Prostate gland (tissue), 2 donors: ENCODE measurements at regions not wholly inside any gene's neighbourhood (a gene's known extent, or its start where the extent isn't known, plus 50 kb on each side); places are given as distances from the start of the nearest gene placed in this dataset.

Experiments
- DNase-seq: peaks from one replicate; pipeline ENCODE4 v3.0.0-alpha.2; 2019; ENCODE audit warnings: low spot score
- H3K27ac ChIP-seq, 2 donors: fragments of 200-600 bp; sonication (generic); 2 replicates each; pipeline ENCODE4 v1.5.1; 2017 to 2019
- H3K27me3 ChIP-seq: fragments of 200-600 bp; sonication (generic); replicated peaks from 2 replicates; pipeline ENCODE4 v1.5.1; 2019; ENCODE audit not compliant: insufficient read depth
- H3K36me3 ChIP-seq, 2 donors: fragments of 200-600 bp; sonication (generic); 1 replicate in 1 of 2; 2 replicates in 1 of 2; pipeline versions ENCODE4 v1.5.1 to v1.8.1; 2017 to 2019
- H3K4me1 ChIP-seq: fragments of 200-600 bp; sonication (generic); replicated peaks from 2 replicates; pipeline ENCODE4 v1.5.1; 2019
- H3K4me3 ChIP-seq, 2 donors: fragments of 200-600 bp; sonication (generic); 2 replicates each; pipeline ENCODE4 v1.5.1; 2017 to 2019
- H3K9me3 ChIP-seq: fragments of 200-600 bp; sonication (generic); 2 replicates; pipeline ENCODE4 v1.5.1; 2017
- CTCF ChIP-seq, 4 experiments: fragments of 200-600 bp in 2 of 4; fragments of 450-650 bp in 2 of 4; sonication (generic) in 2 of 4; IDR thresholded peaks; 1 replicate in 3 of 4; 2 replicates in 1 of 4; pipeline ENCODE4 v1.5.1; 2016 to 2019; ENCODE audit warnings: antibody characterized with exemption in 4 of 4, mild to moderate bottlenecking in 2 of 4, moderate library complexity in 2 of 4
- POLR2A ChIP-seq: fragments of 450-650 bp; IDR thresholded peaks from one replicate; pipeline ENCODE4 v1.6.1; 2016; ENCODE audit warnings: antibody characterized with exemption, mild to moderate bottlenecking
- POLR2AphosphoS5 ChIP-seq: sonication (generic); formaldehyde crosslinking; IDR thresholded peaks from one replicate; pipeline ENCODE4 v1.6.1; 2017; ENCODE audit warnings: antibody characterized with exemption
- WGBS: methylation state at CpG from one replicate; pipeline ENCODE4 v1.1.5; 2018; 5-methylcytosine and 5-hydroxymethylcytosine counted together
- intact Hi-C: fragments of 100-400 bp; cut with DNase I; formaldehyde crosslinking; loops from one replicate; pipeline ENCODE4 v1.14.2; 2022

GRCh38 chr4:136283977-136284376, 1248.3 kb downstream of the PCDH18 start:
- no peak for DNase-seq
- 67% methylated on average over 2 of the region's 2 CpGs for WGBS

GRCh38 chr4:136281889-136282288, 1250.4 kb downstream of the PCDH18 start:
- TF ChIP-seq POLR2A, result no peak
- no peak for TF ChIP-seq CTCF (IDR thresholded peaks at IDR 0.05)
- no peak for TF ChIP-seq POLR2AphosphoS5
- no peak for DNase-seq
- intact Hi-C loops, result no loop called here
- no peak overlapping the region for H3K27ac ChIP-seq
- H3K36me3 ChIP-seq, result no peaks in the 10 kb centered on the region
- H3K27me3 ChIP-seq, result no peaks in the 10 kb centered on the region
- WGBS, result 26% methylated on average over 1 of the region's 1 CpG
- no peaks in the 10 kb centered on the region for H3K9me3 ChIP-seq
- no peaks in the 10 kb centered on the region for H3K4me1 ChIP-seq
- H3K4me3 ChIP-seq, result no peak overlapping the region

More at GRCh38 chr4:136283977-136284376, 1248.3 kb downstream of the PCDH18 start:
- Histone ChIP-seq H3K9me3 (no peaks in the 10 kb centered on the region), H3K27ac (no peak overlapping the region), H3K27me3 (no peaks in the 10 kb centered on the region), H3K36me3 (no peaks in the 10 kb centered on the region), H3K4me3 (no peak overlapping the region), H3K4me1 (no peaks in the 10 kb centered on the region)
- intact Hi-C loops, result no loop called here
- TF ChIP-seq POLR2A, result no peak
- TF ChIP-seq CTCF (IDR thresholded peaks at IDR 0.05), result no peak
- no peak for TF ChIP-seq POLR2AphosphoS5

- no peak for TF ChIP-seq POLR2AphosphoS5
- no peak for TF ChIP-seq POLR2A
- TF ChIP-seq CTCF (IDR thresholded peaks at IDR 0.05), result no peak
- 78% methylated on average over 6 of the region's 6 CpGs for WGBS
- DNase-seq, result no peak
- no peak overlapping the region for H3K27ac ChIP-seq
- no peaks in the 10 kb centered on the region for H3K27me3 ChIP-seq
- H3K36me3 ChIP-seq, result no peaks in the 10 kb centered on the region
- no peaks in the 10 kb centered on the region for H3K4me1 ChIP-seq
- no peak overlapping the region for H3K4me3 ChIP-seq
- H3K9me3 ChIP-seq, result no peaks in the 10 kb centered on the region
- intact Hi-C loops, result no loop called here
These were observed 1251.0 kb downstream of the PCDH18 start for GRCh38 chr4:136281307-136281706.

- no peaks in the 10 kb centered on the region for H3K4me1 ChIP-seq
- H3K9me3 ChIP-seq, result no peaks in the 10 kb centered on the region
- H3K4me3 ChIP-seq, result no peak overlapping the region
- 65% methylated on average over 2 of the region's 2 CpGs for WGBS
- intact Hi-C loops, result no loop called here
- no peak overlapping the region for H3K27ac ChIP-seq
- no peak for DNase-seq
- TF ChIP-seq POLR2A (no peak), CTCF (IDR thresholded peaks at IDR 0.05) (no peak), POLR2AphosphoS5 (no peak)
- H3K36me3 ChIP-seq, result no peaks in the 10 kb centered on the region
- no peaks in the 10 kb centered on the region for H3K27me3 ChIP-seq
These were observed 1254.6 kb downstream of the PCDH18 start for GRCh38 chr4:136277741-136278140.

DNA sequence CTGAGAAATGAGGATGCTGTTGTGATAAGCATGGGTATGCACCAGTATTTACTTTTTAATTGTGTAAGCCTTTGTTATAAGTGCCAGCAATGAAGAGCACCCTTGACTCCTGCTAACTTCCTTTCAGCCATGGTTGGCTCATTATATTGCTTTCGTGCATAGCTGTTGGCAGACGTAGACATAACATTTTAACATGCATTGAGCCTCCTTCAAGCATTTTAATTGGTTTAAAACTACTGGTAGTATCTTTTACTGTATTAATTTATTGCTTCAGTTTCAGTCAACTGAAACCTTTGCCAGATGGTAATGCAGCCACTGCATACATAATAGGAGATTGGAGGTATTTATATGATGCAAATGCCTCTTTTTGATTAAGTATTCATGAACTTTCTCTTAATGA, 1285.4 kb downstream of the PCDH18 start:
- intact Hi-C loops, result no loop called here
- no peaks in the 10 kb centered on the region for H3K9me3 ChIP-seq
- no peak for TF ChIP-seq CTCF (IDR thresholded peaks at IDR 0.05)
- no peak for TF ChIP-seq POLR2A
- no peak for TF ChIP-seq POLR2AphosphoS5
- no peak for DNase-seq
- no peaks in the 10 kb centered on the region for H3K4me1 ChIP-seq
- no peak overlapping the region for H3K27ac ChIP-seq
- H3K36me3 ChIP-seq, result no peaks in the 10 kb centered on the region
- 24% methylated on average over 2 of the region's 2 CpGs for WGBS
- H3K4me3 ChIP-seq, result no peak overlapping the region
- H3K27me3 ChIP-seq, result no peaks in the 10 kb centered on the region
